Esophagus squamous epithelium (tissue), 5 donors: ENCODE measurements at regions not wholly inside any gene's neighbourhood (a gene's known extent, or its start where the extent isn't known, plus 50 kb on each side); places are given as distances from the start of the nearest gene placed in this dataset.
A peak's percentile ranks its signal among the peaks of the same experiment; 100 is the strongest.
"Not testable (repeated sequence)": the region's sequence is repeated elsewhere in the genome, so short reads cannot be mapped to it uniquely, and the experiment has no call there.

Experiments used
- DNase-seq: peaks from one replicate; lab custom pipeline; 2025; lab: John Stamatoyannopoulos, UW
- H3K27ac ChIP-seq, 4 donors: fragments of 200-600 bp; sonication (generic); one replicate each; pipeline ENCODE4 v1.5.1; 2016 to 2019; ENCODE audit warnings: mild to moderate bottlenecking in 1 of 4
- H3K27me3 ChIP-seq, 4 donors: fragments of 200-600 bp; sonication (generic); 1 replicate in 3 of 4; 2 replicates in 1 of 4; pipeline versions ENCODE4 v1.5.1 to v1.6.0; 2017 to 2021; ENCODE audit warnings: antibody characterized with exemption in 1 of 4
- H3K36me3 ChIP-seq, 3 donors: fragments of 200-600 bp; sonication (generic); one replicate each; pipeline ENCODE4 v1.5.1; 2016 to 2019
- H3K4me1 ChIP-seq, 3 donors: fragments of 200-600 bp; sonication (generic); one replicate each; pipeline ENCODE4 v1.5.1; 2017 to 2019
- H3K4me3 ChIP-seq, 4 donors: fragments of 200-600 bp; sonication (generic); 1 replicate in 3 of 4; 2 replicates in 1 of 4; pipeline ENCODE4 v1.5.1; 2016 to 2019; ENCODE audit warnings: mild to moderate bottlenecking in 2 of 4, moderate library complexity in 1 of 4
- H3K9me3 ChIP-seq, 3 donors: fragments of 200-600 bp; sonication (generic); one replicate each; pipeline ENCODE4 v1.5.1; 2016 to 2019
- POLR2A ChIP-seq, 4 donors: fragments of 450-650 bp; IDR thresholded peaks; one replicate each; pipeline ENCODE4 v1.6.1; 2017; ENCODE audit warnings: antibody characterized with exemption in 4 of 4, mild to moderate bottlenecking in 4 of 4, moderate library complexity in 3 of 4
- WGBS, 2 donors: methylation state at CpG; one replicate each; pipeline ENCODE4 v1.1.5; 2018; 5-methylcytosine and 5-hydroxymethylcytosine counted together
- intact Hi-C: fragments of 100-400 bp; cut with DNase I; formaldehyde crosslinking; loops from one replicate; pipeline ENCODE4 v1.15.0; 2022
- TF ChIP-seq, protein P1 (sequence below), 6 experiments: fragments of 450-650 bp in 4 of 6; fragments of 200-600 bp in 2 of 6; sonication (generic) in 2 of 6; IDR thresholded peaks; one replicate each; pipeline ENCODE4 v1.5.1; 2016 to 2019; ENCODE audit warnings: antibody characterized with exemption in 6 of 6, mild to moderate bottlenecking in 4 of 6, moderate library complexity in 4 of 6
- donor health status: DM: yes; HTN: yes; CAD: no.

DNA sequence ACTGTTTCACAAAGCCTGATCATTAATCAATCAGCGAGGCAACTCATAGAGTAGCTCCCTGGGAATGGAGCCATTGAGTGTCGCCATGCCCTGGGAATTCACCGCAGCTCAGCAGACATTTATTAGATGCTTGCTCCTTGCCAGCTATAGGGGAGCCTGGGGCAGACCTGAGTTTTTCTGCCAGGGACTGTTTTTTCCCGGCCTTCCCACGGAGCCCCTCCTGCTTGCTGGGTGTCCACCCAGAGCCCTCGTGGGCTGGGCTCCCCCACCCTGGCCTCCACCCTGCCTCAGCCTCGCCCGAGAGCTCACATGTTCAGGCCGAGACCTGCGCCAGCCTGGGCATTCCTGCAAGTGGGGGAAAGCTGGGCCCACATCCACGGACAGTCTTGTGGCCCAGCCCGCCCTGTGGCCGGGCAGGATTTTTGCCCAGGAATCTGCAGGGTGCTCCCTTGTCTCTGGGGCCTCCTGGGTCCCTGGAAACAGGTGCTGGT, 64.9 kb downstream of the SMIM38 start:
- H3K4me1 ChIP-seq = peaks cover 4 to 45% (median 9%) of the 10 kb centered on the region in 3 donors
- no peaks in the 10 kb centered on the region for H3K27me3 ChIP-seq
- no peaks in the 10 kb centered on the region for H3K9me3 ChIP-seq
- no peak overlapping the region for H3K4me3 ChIP-seq
- DNase-seq = no peak
- H3K36me3 ChIP-seq = no peaks in the 10 kb centered on the region
- TF ChIP-seq, protein P1, sequence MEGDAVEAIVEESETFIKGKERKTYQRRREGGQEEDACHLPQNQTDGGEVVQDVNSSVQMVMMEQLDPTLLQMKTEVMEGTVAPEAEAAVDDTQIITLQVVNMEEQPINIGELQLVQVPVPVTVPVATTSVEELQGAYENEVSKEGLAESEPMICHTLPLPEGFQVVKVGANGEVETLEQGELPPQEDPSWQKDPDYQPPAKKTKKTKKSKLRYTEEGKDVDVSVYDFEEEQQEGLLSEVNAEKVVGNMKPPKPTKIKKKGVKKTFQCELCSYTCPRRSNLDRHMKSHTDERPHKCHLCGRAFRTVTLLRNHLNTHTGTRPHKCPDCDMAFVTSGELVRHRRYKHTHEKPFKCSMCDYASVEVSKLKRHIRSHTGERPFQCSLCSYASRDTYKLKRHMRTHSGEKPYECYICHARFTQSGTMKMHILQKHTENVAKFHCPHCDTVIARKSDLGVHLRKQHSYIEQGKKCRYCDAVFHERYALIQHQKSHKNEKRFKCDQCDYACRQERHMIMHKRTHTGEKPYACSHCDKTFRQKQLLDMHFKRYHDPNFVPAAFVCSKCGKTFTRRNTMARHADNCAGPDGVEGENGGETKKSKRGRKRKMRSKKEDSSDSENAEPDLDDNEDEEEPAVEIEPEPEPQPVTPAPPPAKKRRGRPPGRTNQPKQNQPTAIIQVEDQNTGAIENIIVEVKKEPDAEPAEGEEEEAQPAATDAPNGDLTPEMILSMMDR (IDR thresholded peaks at IDR 0.05) = no peak
- no peak for TF ChIP-seq POLR2A (IDR thresholded peaks at IDR 0.05)
- peak overlapping the region in 3 of 4 donors; percentile 33 to 67 (median 60) for H3K27ac ChIP-seq
- intact Hi-C loops = no loop called here
- WGBS, 2 donors = 39 to 59% methylated on average over 5 to 6 of the region's 13 CpGs

DNA sequence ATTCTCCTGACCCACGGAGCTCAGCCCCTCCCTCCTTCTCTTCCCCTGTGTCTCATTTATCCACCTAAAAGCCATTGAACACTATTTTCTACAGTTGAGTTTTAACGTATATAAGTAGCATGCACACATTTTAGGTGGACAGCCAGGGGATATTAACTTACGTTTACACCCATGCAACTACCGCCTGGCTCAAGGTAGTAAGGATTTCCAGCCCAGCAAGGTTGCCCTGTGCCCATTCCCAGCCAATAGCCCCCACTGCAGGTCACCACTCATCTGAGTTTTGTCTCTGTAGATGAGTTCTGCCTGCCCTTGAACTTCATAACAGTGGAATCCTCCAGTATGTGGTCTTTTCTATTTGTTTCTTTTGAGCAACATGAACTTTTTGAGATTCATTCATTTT, 65.4 kb downstream of the SMIM38 start:
- no peaks in the 10 kb centered on the region for H3K27me3 ChIP-seq
- peaks cover 1 to 40% (median 9%) of the 10 kb centered on the region in 3 donors for H3K4me1 ChIP-seq
- no peaks in the 10 kb centered on the region for H3K9me3 ChIP-seq
- no peak for DNase-seq
- TF ChIP-seq, protein P1 (IDR thresholded peaks at IDR 0.05) = no peak
- TF ChIP-seq POLR2A (IDR thresholded peaks at IDR 0.05) = no peak
- intact Hi-C loops = no loop called here
- 46 to 64% methylated on average over 4 of the region's 4 CpGs for WGBS, 2 donors
- H3K4me3 ChIP-seq = no peak overlapping the region
- H3K36me3 ChIP-seq = no peaks in the 10 kb centered on the region
- peak overlapping the region in 3 of 4 donors; percentile 33 to 67 (median 60) for H3K27ac ChIP-seq

GRCh38 chr11:69221636-69222035, 65.9 kb downstream of the SMIM38 start:
- H3K4me3 ChIP-seq, H3K27me3 ChIP-seq, intact Hi-C loops, H3K36me3 ChIP-seq, H3K27ac ChIP-seq, H3K9me3 ChIP-seq, DNase-seq: not testable (repeated sequence)
- 74 to 81% methylated on average over 5 of the region's 8 CpGs for WGBS, 2 donors
- peaks cover 0 to 35% (median 9%) of the 10 kb centered on the region in 3 donors for H3K4me1 ChIP-seq

DNA sequence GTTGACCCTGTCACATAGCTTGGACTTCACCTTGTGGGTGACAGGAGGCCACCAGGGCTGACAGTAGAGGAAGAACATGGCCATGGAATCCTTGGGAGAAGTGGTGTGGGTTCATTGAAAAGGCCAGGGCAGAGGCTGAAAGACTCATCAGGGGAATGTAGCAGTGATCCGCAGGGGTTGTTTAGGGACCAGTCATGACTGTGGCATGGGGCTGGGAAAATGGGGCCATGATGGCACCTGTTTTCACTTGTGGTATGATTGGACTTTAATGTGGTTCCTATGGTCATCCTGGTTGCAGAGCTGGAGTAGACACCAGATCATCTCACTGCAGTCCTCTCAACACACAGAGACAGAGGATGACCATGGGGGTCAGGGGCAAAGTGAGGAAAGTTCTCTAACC, 66.7 kb upstream of the MYEOV start:
- no peak overlapping the region for H3K27ac ChIP-seq
- WGBS, 2 donors = 80 to 100% methylated on average over 1 of the region's 1 CpG
- TF ChIP-seq, protein P1 (IDR thresholded peaks at IDR 0.05) = no peak
- no peak for TF ChIP-seq POLR2A (IDR thresholded peaks at IDR 0.05)

DNA sequence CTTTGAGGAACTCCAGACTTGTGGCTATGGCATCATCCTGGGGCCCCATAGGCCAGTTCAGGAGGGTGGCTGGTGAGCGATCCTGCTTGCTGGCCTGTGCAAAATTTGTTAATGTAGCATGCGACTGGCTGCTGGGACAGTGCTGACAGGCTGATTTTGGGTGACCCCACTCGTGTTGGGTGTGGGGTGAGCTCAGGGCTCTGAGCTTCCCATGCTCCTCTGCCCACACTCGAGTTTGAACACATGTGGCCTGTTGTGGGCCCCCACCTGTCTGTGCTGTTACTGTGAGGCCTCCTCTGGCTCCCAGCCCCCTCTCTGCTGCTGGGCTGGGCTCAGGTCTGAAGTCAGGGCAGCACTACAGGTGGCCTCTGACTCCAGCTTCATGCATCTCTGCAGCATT, 64.4 kb upstream of the MYEOV start:
- no peak for DNase-seq
- H3K27me3 ChIP-seq = peaks cover 0 to 11% (median 0%) of the 10 kb centered on the region in 4 donors
- H3K27ac ChIP-seq = no peak overlapping the region
- no peak overlapping the region for H3K4me3 ChIP-seq
- no peaks in the 10 kb centered on the region for H3K36me3 ChIP-seq
- WGBS, 2 donors = 67 to 100% methylated on average over 2 to 3 of the region's 4 CpGs
- TF ChIP-seq, protein P1 (IDR thresholded peaks at IDR 0.05) = no peak
- no peak for TF ChIP-seq POLR2A (IDR thresholded peaks at IDR 0.05)
- H3K9me3 ChIP-seq = no peaks in the 10 kb centered on the region
- intact Hi-C loops = no loop called here
- H3K4me1 ChIP-seq = no peaks in the 10 kb centered on the region

More for the DNA sequence above, 66.7 kb upstream of the MYEOV start:
- no peaks in the 10 kb centered on the region for H3K4me1 ChIP-seq
- no peaks in the 10 kb centered on the region for H3K36me3 ChIP-seq
- no peak overlapping the region for H3K4me3 ChIP-seq
- no peak for DNase-seq
- peaks cover 0 to 11% (median 0%) of the 10 kb centered on the region in 4 donors for H3K27me3 ChIP-seq
- intact Hi-C loops = no loop called here
- H3K9me3 ChIP-seq = no peaks in the 10 kb centered on the region
